ENCODE measurements at regions not wholly inside any gene's neighbourhood (a gene's known extent, or its start where the extent isn't known, plus 50 kb on each side); places are given as distances from the start of the nearest gene placed in this dataset.
"Not testable (repeated sequence)": the region's sequence is repeated elsewhere in the genome, so short reads cannot be mapped to it uniquely, and the experiment has no call there.

DNA sequence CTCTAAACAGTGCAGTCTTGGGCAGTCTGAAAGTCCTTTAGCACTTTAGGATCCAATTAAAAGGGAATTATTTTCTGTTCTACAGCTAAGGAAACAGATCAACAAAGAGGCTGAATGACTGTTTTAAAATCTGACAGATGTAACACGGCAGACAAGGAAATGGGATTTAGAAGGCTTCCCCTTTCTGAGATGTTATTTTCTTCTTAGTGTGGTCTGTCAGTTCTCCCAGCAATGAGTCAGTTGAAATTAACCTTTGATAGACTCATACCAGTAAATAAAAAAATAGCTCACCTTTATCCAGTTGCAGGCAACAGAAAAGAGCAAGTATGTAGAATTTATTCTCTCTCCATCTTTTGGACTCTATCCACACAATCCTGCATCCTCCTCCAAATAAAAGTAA is 98.1 kb downstream of the NEDD1 start:
- no peak for DNase-seq (ENCODE audit: low spot score)

GRCh38 chr12:97005646-97006045 is 98.6 kb downstream of the NEDD1 start:
- DNase-seq (ENCODE audit: low spot score) = no peak

DNA sequence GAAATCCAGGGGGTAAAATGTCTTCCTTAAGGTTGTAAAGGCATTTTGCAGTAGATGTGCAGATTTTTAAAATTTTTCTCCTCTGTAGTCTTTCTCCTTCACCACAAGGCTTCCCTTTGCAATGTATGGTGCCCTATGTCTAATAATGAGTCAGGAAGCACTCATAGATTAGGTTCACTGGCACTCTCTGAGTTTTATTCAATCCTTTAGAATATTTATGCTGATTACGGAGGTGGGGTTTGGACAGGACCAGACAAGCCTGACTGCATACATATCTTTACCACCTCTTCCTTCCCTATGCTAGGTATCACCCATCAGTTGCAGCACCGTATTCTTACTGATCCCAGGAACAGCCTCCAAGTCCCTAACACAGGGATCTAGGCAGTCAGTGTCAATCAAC is 99.5 kb downstream of the NEDD1 start:
- no peak for DNase-seq (ENCODE audit: low spot score)

DNA sequence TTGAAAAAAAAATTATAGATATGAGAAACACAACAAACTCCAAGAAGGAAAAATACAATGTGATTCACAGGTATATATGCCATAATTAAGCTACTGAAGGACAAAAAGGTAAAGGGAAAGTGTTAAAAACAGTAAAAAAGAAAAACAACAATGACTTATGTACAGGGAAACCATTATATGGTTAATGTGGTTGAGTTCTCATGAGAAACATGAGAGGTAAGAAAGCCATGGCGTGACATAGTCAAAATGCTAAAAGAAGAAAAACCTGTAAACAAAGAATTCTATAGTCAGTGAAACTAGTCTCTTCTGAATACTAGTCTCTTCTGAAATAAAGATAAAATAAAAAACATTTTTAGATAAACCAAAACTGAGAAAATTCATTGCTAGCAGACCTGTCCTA is 109.1 kb downstream of the NEDD1 start:
- DNase-seq (ENCODE audit: low spot score) = no peak

GRCh38 chr12:97017213-97017612 is 110.2 kb downstream of the NEDD1 start:
- no peak for DNase-seq (ENCODE audit: low spot score)

GRCh38 chr12:97022536-97023230 is 115.6 kb downstream of the NEDD1 start:
- no peak for DNase-seq (ENCODE audit: low spot score)

GRCh38 chr12:97024393-97024792 is 117.3 kb downstream of the NEDD1 start:
- no peak for DNase-seq (ENCODE audit: low spot score)

DNA sequence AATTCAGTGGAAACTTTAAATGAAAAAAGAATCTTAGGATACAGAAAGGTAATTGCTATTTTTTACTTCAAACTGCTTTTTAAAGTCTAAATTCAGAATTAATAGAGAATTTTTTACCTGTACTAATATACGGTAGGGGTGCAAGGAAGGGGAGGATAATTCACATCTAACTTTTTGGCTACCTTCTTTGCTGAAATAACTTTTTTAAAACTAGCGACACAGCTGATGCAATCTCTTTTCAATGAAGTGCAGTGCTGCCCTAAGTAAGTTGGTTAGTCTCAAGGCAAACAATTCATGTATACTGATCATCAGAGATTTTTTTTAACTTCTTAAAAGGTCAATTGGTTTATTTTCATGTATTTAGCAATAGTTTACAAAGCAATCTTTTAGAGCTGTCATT is 119.8 kb downstream of the NEDD1 start:
- DNase-seq (ENCODE audit: low spot score) = no peak

GRCh38 chr12:97027482-97027881 is 120.4 kb downstream of the NEDD1 start:
- DNase-seq (ENCODE audit: low spot score) = no peak

DNA sequence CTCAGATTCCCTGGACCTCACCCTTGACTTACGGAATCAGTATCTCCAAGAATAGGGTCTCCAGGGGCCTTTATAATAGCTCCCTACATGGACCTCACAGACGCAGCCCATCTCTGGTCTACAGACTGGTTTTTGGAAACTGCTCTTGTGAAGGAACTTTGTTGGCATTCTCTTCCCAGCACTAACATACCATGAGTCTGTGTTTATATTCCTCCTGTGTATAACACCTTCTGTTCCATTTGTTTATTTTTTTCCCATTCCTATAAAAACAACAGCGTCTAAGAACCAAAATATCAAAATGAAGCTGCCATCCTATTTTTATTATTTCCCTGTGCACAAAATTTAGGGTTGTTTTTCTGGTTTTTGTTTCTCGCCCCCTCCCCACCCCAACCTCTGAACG is 131.1 kb downstream of the NEDD1 start:
- no peak for DNase-seq (ENCODE audit: low spot score)

DNA sequence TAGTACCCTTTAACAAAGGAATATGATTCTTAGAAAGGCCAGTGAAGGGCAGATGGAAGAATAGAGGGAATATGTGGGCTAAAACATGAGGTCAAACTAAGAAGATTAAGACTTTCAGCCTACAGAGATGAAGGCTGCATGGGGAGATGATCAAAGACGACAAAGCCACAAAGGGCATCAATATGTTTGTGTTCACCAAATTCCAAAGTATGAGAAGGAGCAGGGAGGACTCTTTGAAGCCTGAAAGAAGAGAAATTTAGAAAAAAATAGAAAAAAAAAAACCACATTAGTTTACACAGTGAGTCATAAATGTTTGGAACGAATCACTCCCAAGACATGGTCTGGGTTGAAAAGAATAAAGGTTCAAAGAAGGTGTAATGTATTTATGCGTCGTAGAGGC is 131.8 kb downstream of the NEDD1 start:
- no peak for DNase-seq (ENCODE audit: low spot score)

DNA sequence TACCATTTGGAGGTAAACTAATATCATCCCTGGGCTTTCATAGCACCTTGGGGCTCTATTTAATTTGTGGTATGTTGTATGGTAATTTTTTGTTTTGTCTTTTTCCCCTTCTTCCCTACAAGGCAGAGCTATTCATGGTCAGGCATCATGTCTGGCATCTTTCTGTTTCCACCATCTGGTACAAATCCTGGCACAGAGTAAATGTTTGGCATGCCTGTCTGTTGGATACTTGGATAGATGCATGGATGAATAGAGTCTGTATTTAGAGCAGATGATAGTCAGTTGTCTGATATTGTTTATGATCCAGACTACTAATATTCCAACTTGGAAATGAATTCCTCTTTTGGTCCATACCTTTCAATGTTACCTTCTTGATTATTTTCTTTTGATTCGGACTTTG is 139.8 kb downstream of the NEDD1 start:
- DNase-seq (ENCODE audit: low spot score) = no peak

- no peak for DNase-seq (ENCODE audit: low spot score)
Measured at GRCh38 chr12:97047361-97047760, 140.3 kb downstream of the NEDD1 start.

DNA sequence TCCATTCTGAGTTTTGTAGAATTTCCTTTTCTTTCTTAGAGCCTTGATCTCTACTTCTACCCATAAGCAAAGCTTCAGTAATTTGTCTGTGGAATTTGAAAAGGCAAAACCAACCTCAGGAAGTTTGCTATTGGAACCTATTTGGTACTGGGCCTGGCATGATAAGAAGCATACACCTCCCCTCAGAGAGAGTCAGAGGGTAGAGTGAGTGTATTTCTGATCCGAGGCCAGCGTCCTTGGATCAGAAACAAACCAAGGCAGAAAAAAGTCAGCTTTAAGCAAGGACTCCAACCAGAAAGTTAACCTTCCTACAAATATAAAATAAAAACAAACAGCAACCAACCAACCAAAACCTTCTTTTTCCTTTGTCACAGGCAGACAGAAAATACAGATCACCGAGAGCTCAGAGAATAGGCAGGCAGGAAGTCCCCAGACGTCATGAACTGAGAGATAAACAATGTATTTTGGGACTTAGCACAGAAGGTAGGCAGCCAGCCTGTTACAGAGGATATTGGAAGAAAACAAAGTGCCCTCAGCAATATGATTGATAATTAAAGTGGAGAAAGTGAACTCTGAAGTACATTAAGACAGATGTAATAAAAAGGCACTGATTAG is 141.5 kb downstream of the NEDD1 start:
- DNase-seq (ENCODE audit: low spot score) = no peak

GRCh38 chr12:97050509-97050908 is 143.5 kb downstream of the NEDD1 start:
- no peak for DNase-seq (ENCODE audit: low spot score)

- DNase-seq (ENCODE audit: low spot score) = no peak
Measured at GRCh38 chr12:97051341-97051740, 144.3 kb downstream of the NEDD1 start.

DNA sequence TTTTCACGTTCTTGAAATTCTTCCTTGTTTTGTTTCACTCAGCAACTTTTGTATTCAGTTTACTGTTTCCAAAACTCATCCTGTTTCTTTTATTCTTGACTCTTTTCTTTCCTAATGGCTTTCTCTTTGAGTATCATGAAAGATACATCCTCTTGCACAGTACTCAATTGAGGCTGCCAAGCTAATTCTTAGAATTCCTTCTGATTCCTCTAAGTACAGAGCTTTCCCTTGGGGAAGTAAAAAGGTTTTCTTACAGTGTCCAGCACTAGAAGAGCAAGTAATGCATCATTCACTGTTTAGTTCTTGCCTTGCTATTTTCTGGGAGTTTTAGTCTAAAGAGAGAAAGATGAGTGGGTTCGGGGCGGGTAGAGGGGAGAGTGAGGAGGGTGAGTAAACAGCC is 154.1 kb downstream of the NEDD1 start:
- DNase-seq (ENCODE audit: low spot score) = no peak

- no peak for DNase-seq (ENCODE audit: low spot score)
Measured at GRCh38 chr12:97063292-97063935, 156.4 kb downstream of the NEDD1 start.

DNA sequence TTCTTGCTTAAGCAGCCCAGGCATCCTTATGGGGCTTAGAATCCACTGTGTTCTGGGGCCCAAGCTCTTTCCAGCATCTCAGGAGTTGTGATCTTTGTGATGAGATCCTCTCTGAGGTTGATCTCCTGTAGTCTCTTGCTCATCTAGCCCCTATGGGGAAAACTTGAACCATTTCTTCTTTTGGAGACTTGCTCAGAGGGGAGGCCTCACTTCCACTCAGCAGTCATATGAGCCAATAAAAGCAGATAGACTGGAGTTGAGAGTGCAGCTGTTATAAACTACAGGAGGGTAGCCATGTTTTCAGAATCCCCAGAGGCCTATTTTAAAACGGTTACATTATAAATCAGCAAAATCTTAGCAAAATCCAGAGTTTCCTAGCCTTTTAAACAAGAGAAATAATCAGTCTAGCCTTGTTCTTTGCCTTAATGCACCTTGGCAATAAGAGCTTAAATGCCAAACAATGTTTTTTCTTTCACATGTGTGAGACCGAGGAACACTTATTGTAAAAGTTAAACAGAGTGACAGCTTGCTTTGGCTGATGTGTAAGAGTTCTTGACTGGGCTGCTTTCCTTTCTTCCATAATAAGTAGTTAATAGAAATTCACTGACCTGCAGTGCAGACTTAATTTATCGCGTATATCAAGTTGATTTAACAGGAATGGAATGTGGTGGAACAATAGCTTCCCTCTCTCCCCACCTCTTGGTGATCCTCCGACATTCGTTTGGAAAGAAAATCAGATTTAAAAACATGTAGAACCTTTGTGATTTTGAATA is 168.3 kb downstream of the NEDD1 start:
- DNase-seq (ENCODE audit: low spot score) = no peak

- no peak for DNase-seq (ENCODE audit: low spot score)
Measured at GRCh38 chr12:97075934-97076630, 169.0 kb downstream of the NEDD1 start.

DNA sequence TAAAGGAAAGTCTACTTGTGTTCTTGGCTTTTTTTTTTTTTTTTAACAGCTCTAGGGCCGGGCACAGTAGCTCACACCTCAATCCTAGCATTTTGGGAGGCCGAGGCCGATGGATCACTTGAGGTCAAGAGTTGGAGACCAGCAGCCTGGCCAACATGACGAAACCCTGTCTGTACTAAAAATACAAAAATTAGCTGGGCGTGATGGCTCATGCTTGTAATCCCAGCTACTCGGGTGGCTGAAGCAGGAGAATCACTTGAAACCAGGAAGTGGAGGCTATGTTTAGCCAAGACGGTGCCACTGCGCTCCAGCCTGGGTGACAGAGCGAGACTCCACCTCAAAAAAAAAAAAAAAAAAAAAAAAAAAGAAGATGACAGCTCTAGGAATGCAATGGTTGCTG is 169.9 kb downstream of the NEDD1 start:
- DNase-seq (ENCODE audit: low spot score) = not testable (repeated sequence)

GRCh38 chr12:97082029-97082428 is 175.0 kb downstream of the NEDD1 start:
- no peak for DNase-seq (ENCODE audit: low spot score)

Measured in mucosa of gallbladder (tissue), 1 donor.